ENCODE measurements at regions not wholly inside any gene's neighbourhood (a gene's known extent, or its start where the extent isn't known, plus 50 kb on each side); places are given as distances from the start of the nearest gene placed in this dataset.
"Not testable (repeated sequence)": the region's sequence is repeated elsewhere in the genome, so short reads cannot be mapped to it uniquely, and the experiment has no call there.

DNA sequence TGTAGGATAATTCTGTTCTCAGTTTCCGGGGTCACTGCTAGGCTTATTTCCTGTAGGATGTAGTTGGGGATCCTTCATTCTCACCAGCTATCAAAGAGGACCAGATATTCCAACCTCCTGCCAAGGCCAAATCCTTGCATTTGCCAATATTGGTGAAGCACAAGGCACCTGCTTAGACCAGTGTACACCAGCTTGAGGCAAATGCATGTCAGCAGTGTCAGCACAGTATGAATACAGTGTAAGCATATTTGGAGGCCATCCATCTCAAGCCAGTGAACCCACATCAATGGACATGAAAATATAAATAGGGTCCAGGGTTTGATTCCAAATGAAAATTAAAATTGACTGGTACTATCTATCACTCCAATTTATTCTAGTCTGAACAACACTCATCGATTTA is 88.0 kb upstream of the MAPRE2 start:
- peaks cover 19% of the 10 kb centered on the region for H3K4me1 Mint-ChIP-seq (ENCODE audit: unreplicated experiment)
- no peak overlapping the region for H3K27ac Mint-ChIP-seq (ENCODE audit: unreplicated experiment)
- H3K4me3 Mint-ChIP-seq (ENCODE audit: unreplicated experiment): no peak overlapping the region
- H3K27me3 Mint-ChIP-seq (ENCODE audit: unreplicated experiment): no peaks in the 10 kb centered on the region
- TF ChIP-seq, protein P1, sequence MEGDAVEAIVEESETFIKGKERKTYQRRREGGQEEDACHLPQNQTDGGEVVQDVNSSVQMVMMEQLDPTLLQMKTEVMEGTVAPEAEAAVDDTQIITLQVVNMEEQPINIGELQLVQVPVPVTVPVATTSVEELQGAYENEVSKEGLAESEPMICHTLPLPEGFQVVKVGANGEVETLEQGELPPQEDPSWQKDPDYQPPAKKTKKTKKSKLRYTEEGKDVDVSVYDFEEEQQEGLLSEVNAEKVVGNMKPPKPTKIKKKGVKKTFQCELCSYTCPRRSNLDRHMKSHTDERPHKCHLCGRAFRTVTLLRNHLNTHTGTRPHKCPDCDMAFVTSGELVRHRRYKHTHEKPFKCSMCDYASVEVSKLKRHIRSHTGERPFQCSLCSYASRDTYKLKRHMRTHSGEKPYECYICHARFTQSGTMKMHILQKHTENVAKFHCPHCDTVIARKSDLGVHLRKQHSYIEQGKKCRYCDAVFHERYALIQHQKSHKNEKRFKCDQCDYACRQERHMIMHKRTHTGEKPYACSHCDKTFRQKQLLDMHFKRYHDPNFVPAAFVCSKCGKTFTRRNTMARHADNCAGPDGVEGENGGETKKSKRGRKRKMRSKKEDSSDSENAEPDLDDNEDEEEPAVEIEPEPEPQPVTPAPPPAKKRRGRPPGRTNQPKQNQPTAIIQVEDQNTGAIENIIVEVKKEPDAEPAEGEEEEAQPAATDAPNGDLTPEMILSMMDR (IDR thresholded peaks at IDR 0.05): no peak
- no peak for DNase-seq (ENCODE audit: extremely low spot score, unreplicated experiment)
- H3K36me3 Mint-ChIP-seq (ENCODE audit: unreplicated experiment): no peaks in the 10 kb centered on the region
- H3K9me3 Mint-ChIP-seq (ENCODE audit: unreplicated experiment): no peaks in the 10 kb centered on the region

DNA sequence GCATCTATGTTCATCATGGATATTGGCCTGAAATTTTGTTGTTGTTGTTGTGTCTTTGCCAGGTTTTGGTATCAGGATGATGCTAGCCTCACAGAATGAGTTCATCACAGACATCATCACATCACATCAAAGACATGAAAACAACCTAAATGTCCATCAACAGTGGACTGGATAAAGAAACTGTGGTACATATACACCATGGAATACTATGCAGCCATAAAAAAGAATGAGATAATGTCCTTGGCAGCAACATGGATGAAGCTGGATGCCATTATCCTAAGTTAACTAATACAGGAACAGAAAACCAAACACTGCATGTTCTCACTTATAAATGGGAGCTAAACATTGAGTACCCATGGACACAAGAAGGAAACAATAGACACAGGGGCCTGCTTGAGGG is 85.7 kb upstream of the MAPRE2 start:
- H3K4me1 Mint-ChIP-seq (ENCODE audit: unreplicated experiment): peaks cover 19% of the 10 kb centered on the region
- H3K27ac Mint-ChIP-seq (ENCODE audit: unreplicated experiment); H3K9me3 Mint-ChIP-seq (ENCODE audit: unreplicated experiment); H3K27me3 Mint-ChIP-seq (ENCODE audit: unreplicated experiment); H3K4me3 Mint-ChIP-seq (ENCODE audit: unreplicated experiment); H3K36me3 Mint-ChIP-seq (ENCODE audit: unreplicated experiment); DNase-seq (ENCODE audit: extremely low spot score, unreplicated experiment): not testable (repeated sequence)

DNA sequence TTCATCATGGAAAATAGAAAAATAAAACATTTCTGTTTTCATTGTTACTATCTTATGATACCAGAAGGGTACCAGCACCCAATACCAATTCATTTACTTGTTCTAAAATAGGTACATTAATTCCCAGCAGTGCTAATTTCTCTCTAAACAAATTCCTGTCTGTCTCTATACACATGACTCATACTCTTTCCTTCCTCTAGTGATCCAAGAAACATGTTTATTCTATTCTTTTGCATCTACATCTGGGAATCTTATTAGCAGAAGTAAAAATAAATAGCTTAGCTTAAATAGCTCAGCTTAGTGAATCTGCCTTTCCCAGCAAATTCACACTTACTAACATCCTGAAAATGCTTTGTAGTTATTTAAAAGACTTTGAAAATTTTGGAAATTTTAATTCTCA is 84.5 kb upstream of the MAPRE2 start:
- H3K27ac Mint-ChIP-seq (ENCODE audit: unreplicated experiment): peak overlapping the region; percentile 80
- H3K9me3 Mint-ChIP-seq (ENCODE audit: unreplicated experiment): no peaks in the 10 kb centered on the region
- no peak for DNase-seq (ENCODE audit: extremely low spot score, unreplicated experiment)
- peaks cover 19% of the 10 kb centered on the region for H3K4me1 Mint-ChIP-seq (ENCODE audit: unreplicated experiment)
- no peak overlapping the region for H3K4me3 Mint-ChIP-seq (ENCODE audit: unreplicated experiment)
- H3K27me3 Mint-ChIP-seq (ENCODE audit: unreplicated experiment): no peaks in the 10 kb centered on the region
- H3K36me3 Mint-ChIP-seq (ENCODE audit: unreplicated experiment): no peaks in the 10 kb centered on the region
- TF ChIP-seq, protein P1 (IDR thresholded peaks at IDR 0.05): no peak

DNA sequence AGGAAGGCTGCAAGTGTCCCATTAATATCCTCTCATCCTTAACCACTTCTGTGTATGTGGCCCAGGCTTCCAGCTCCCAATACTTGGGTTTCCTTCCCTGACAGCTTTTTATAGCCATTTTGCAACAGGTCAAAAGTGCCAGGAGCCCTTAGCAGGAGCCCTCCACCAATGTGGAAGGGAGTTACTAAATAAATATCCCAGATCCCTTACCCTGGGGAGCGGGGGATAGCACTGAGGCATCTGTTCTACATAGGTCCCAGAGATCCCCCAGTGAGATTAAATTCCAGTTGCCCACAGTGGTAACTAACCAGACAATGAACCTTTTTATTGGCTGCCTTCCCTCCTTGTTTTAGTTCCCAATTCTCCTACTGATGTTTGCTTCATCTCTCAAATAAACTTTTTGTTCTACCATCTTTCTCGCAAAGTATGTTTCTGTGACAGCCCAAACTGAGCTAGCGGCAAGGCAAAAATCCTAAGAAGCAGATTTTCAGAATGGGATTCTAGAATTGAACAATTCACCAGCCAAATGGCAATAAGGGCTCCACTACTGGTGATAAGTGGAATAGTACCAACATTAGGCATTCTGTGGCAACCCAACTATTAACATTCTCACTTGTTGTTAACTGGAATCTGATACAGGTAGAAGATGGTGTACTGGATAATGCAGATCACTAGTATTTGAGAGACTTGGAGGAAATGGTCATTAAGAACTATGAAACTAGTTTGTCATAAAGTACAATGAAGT is 83.9 kb upstream of the MAPRE2 start:
- H3K4me1 Mint-ChIP-seq (ENCODE audit: unreplicated experiment): peaks cover 19% of the 10 kb centered on the region
- no peak for DNase-seq (ENCODE audit: extremely low spot score, unreplicated experiment)
- H3K27me3 Mint-ChIP-seq (ENCODE audit: unreplicated experiment): no peaks in the 10 kb centered on the region
- no peaks in the 10 kb centered on the region for H3K9me3 Mint-ChIP-seq (ENCODE audit: unreplicated experiment)
- TF ChIP-seq, protein P1 (IDR thresholded peaks at IDR 0.05): no peak
- H3K27ac Mint-ChIP-seq (ENCODE audit: unreplicated experiment): peak overlapping the region; percentile 80
- H3K4me3 Mint-ChIP-seq (ENCODE audit: unreplicated experiment): no peak overlapping the region
- H3K36me3 Mint-ChIP-seq (ENCODE audit: unreplicated experiment): no peaks in the 10 kb centered on the region

DNA sequence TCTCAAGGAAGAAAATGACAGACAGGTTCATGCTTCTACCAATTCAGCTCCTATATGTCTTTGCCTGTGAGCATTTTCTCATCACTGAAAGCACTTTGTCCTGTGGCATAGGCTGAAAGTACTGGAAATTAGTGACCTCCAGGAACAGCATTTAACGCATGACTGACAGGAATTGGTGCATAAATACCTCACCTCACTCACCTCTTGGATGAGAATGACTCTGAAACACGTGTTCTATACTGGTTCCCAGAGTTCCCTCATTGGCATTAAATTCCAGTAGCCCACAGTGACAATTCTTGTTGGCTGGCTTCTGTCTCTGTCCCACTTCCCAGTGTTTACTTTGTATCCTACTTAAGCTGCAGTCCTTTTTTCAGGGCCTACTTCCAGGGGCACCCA is 83.4 kb upstream of the MAPRE2 start:
- no peak for DNase-seq (ENCODE audit: extremely low spot score, unreplicated experiment)
- Mint-ChIP-seq H3K9me3 (ENCODE audit: unreplicated experiment) (no peaks in the 10 kb centered on the region), H3K4me1 (ENCODE audit: unreplicated experiment) (peaks cover 19% of the 10 kb centered on the region), H3K36me3 (ENCODE audit: unreplicated experiment) (no peaks in the 10 kb centered on the region), H3K4me3 (ENCODE audit: unreplicated experiment) (no peak overlapping the region), H3K27me3 (ENCODE audit: unreplicated experiment) (no peaks in the 10 kb centered on the region), H3K27ac (ENCODE audit: unreplicated experiment) (no peak overlapping the region)
- TF ChIP-seq, protein P1 (IDR thresholded peaks at IDR 0.05): no peak

Measured in osteocyte (in vitro differentiated cells).